ENCODE measurements at regions not wholly inside any gene's neighbourhood (a gene's known extent, or its start where the extent isn't known, plus 50 kb on each side); places are given as distances from the start of the nearest gene placed in this dataset.

GRCh38 chr4:174408841-174409552 is 113.3 kb downstream of the HPGD start:
- FAIRE-seq (no peak), DNase-seq (ENCODE audit: low read depth in 1 of 2, low spot score in 2 of 2) (no peak)
- Histone ChIP-seq H3K27me3 (replicated peaks in 1 of 4; ENCODE audit: control insufficient read depth in 3 of 4, extremely low read depth in 1 of 4, insufficient read depth in 3 of 4, low read length in 3 of 4) (no peaks in the 10 kb centered on the region), H2BK15ac (ENCODE audit: low read length) (no peak overlapping the region), H2BK120ac (replicated peaks; ENCODE audit: low read depth, low read length) (no peak overlapping the region), H2AFZ (ENCODE audit: low read length) (no peak overlapping the region), H3K56ac (replicated peaks; ENCODE audit: insufficient read length, low read depth, low read length) (no peak overlapping the region), H3K4me3 (ENCODE audit: extremely low read depth in 1 of 4, insufficient read depth in 2 of 4, low read depth in 3 of 4, low read length in 4 of 4) (no peak overlapping the region), H3K18ac (ENCODE audit: extremely low read depth, low read length) (no peak overlapping the region), H3K4me1 (replicated peaks in 1 of 4; ENCODE audit: control insufficient read depth in 3 of 4, insufficient read depth in 4 of 4, low read length in 3 of 4) (peaks cover 0 to 2% (median 0%) of the 10 kb centered on the region in 4 experiments; a peak in 1 of 7 replicates), H3K27ac (ENCODE audit: low read depth, low read length) (no peak overlapping the region), H3K23me2 (ENCODE audit: low read depth, low read length) (no peaks in the 10 kb centered on the region), H3K23ac (ENCODE audit: insufficient read length) (no peak overlapping the region), H2BK5ac (ENCODE audit: low read depth, low read length) (no peak overlapping the region), H3K9me3 (ENCODE audit: insufficient read depth in 2 of 2, low read depth in 1 of 2, low read length in 1 of 2) (no peaks in the 10 kb centered on the region), H3K9ac (replicated peaks in 1 of 4; ENCODE audit: extremely low read depth in 1 of 4, low read depth in 3 of 4, low read length in 3 of 4) (no peak overlapping the region), H4K20me1 (replicated peaks in 1 of 2; ENCODE audit: control insufficient read depth in 1 of 2, insufficient read depth in 2 of 2, low read length in 2 of 2) (no peaks in the 10 kb centered on the region), H3K79me1 (ENCODE audit: low read depth, low read length) (no peaks in the 10 kb centered on the region), H4K8ac (ENCODE audit: extremely low read depth, insufficient read depth, low read length) (no peak overlapping the region), H3K36me3 (ENCODE audit: control insufficient read depth in 2 of 4, insufficient read depth in 4 of 4, low read length in 3 of 4) (no peaks in the 10 kb centered on the region), H3K4me2 (ENCODE audit: insufficient read depth in 1 of 2, low read depth in 2 of 2, low read length in 2 of 2) (no peak overlapping the region), H4K91ac (replicated peaks; ENCODE audit: insufficient read length, low read length) (no peak overlapping the region), H3K14ac (ENCODE audit: insufficient read length) (no peak overlapping the region), H3K4ac (replicated peaks; ENCODE audit: insufficient read length, low read depth, low read length) (no peak overlapping the region), H2BK20ac (ENCODE audit: low read length) (no peak overlapping the region), H2AK5ac (ENCODE audit: low read depth, low read length) (no peak overlapping the region), H3K79me2 (ENCODE audit: control insufficient read depth in 1 of 2, insufficient read depth in 2 of 2, low read length in 2 of 2) (no peaks in the 10 kb centered on the region), H2BK12ac (ENCODE audit: low read depth, low read length) (no peak overlapping the region), H4K5ac (ENCODE audit: insufficient read length, low read depth, low read length) (no peak overlapping the region)
- ChIA-PET POLR2A (ENCODE audit: partially characterized antibody) (interaction anchor here (1.1 kb wide), 1 partner anchor 22 kb away, joined by 4 read pairs; no protein-coding TSS in a partner anchor), CTCF (ENCODE audit: partially characterized antibody) (interaction anchor here (1.0 to 1.1 kb wide), 2 partner anchors 15 to 36 kb away, joined by 3 to 4 read pairs; no protein-coding TSS in a partner anchor)
- 90% methylated on average over 8 of the region's 8 CpGs; no CpG with 5 or more reads in 1 of the 2 experiments for WGBS, 2 experiments (ENCODE audit: extremely low coverage in 1 of 2, insufficient coverage in 1 of 2, insufficient read length in 1 of 2, insufficient replicate concordance in 2 of 2, low coverage in 1 of 2, low lambda C conversion rate in 2 of 2, missing lambda C conversion rate in 1 of 2)
- no peak for TF ChIP-seq CBX8 (IDR thresholded peaks at IDR 0.05; ENCODE audit: borderline replicate concordance, low read depth, low read length)
- no peak for TF ChIP-seq YY1 (IDR thresholded peaks at IDR 0.05; ENCODE audit: low read depth, low read length)
- no peak for TF ChIP-seq RFX5 (IDR thresholded peaks at IDR 0.05; ENCODE audit: borderline replicate concordance, low read depth, low read length)
- TF ChIP-seq GTF2F1 (IDR thresholded peaks at IDR 0.05; ENCODE audit: borderline replicate concordance, low read depth, low read length) = no peak
- no peak for TF ChIP-seq SIX5 (IDR thresholded peaks at IDR 0.05; ENCODE audit: low read depth, low read length)
- TF ChIP-seq TBP (IDR thresholded peaks at IDR 0.05; ENCODE audit: low read depth, low read length) = no peak
- TF ChIP-seq BCL11A (IDR thresholded peaks at IDR 0.05; ENCODE audit: low read depth in 2 of 2, low read length in 2 of 2) = no peak
- TF ChIP-seq E2F6 (IDR thresholded peaks at IDR 0.05) = no peak
- TF ChIP-seq JUND (IDR thresholded peaks at IDR 0.05; ENCODE audit: low read length) = no peak
- no peak for TF ChIP-seq RBBP5 (IDR thresholded peaks at IDR 0.05; ENCODE audit: borderline replicate concordance, low read depth, low read length)
- no peak for TF ChIP-seq ZNF274 (IDR thresholded peaks at IDR 0.05; ENCODE audit: borderline replicate concordance, extremely low read depth, low read length)
- no peak for TF ChIP-seq CBX5 (IDR thresholded peaks at IDR 0.05; ENCODE audit: low read depth, low read length)
- TF ChIP-seq TCF12 (IDR thresholded peaks at IDR 0.05; ENCODE audit: low read depth, low read length) = no peak
